Lung (tissue), 11 donors: ENCODE measurements at regions not wholly inside any gene's neighbourhood (a gene's known extent, or its start where the extent isn't known, plus 50 kb on each side); places are given as distances from the start of the nearest gene placed in this dataset.

Experiments
- ATAC-seq: fragments of 200-7000 bp; cut with Tn5 transposase; one replicate; pipeline ENCODE4 v1.9.1; 2020; ENCODE audit warnings: moderate number of reproducible peaks; ENCODE audit not compliant: insufficient read depth, low FRiP score
- DNase-seq, 3 donors: peaks; one replicate each; pipeline ENCODE4 v3.0.0-alpha.2; 2013 to 2017
- H3K27ac ChIP-seq, 2 donors: one replicate each; pipeline ENCODE4 v1.5.1; 2013; ENCODE audit warnings: mild to moderate bottlenecking in 2 of 2, moderate library complexity in 2 of 2, control low read depth in 1 of 2, inconsistent platforms in 1 of 2, low read depth in 1 of 2, low read length in 1 of 2
- H3K27me3 ChIP-seq, 3 donors: one replicate each; pipeline ENCODE4 v1.5.1; 2013; ENCODE audit warnings: low read length in 2 of 3; ENCODE audit not compliant: control insufficient read depth in 3 of 3, insufficient read depth in 3 of 3
- H3K36me3 ChIP-seq, 4 donors: one replicate each; pipeline ENCODE4 v1.5.1; 2013; ENCODE audit warnings: low read length in 4 of 4, mild to moderate bottlenecking in 1 of 4, moderate library complexity in 1 of 4; ENCODE audit not compliant: control insufficient read depth in 4 of 4, insufficient read depth in 4 of 4
- H3K4me1 ChIP-seq, 5 donors: one replicate each; pipeline ENCODE4 v1.5.1; 2013; ENCODE audit warnings: low read length in 5 of 5, mild to moderate bottlenecking in 2 of 5, moderate library complexity in 1 of 5; ENCODE audit not compliant: control insufficient read depth in 5 of 5, insufficient read depth in 5 of 5
- H3K4me3 ChIP-seq: one replicate; pipeline ENCODE4 v1.5.1; 2013; ENCODE audit warnings: mild to moderate bottlenecking, control low read depth, moderate library complexity
- H3K9ac ChIP-seq, 2 donors: one replicate each; pipeline ENCODE4 v1.5.1; 2013; ENCODE audit warnings: low read length in 2 of 2, control low read depth in 1 of 2; ENCODE audit not compliant: insufficient read depth in 1 of 2
- H3K9me3 ChIP-seq, 4 donors: one replicate each; pipeline ENCODE4 v1.5.1; 2013; ENCODE audit warnings: low read length in 3 of 4, mild to moderate bottlenecking in 1 of 4, moderate library complexity in 1 of 4; ENCODE audit not compliant: control insufficient read depth in 4 of 4, insufficient read depth in 3 of 4
- WGBS, 2 donors: extraction: QIAGEN DNeasy Blood & Tissue Kit; methylation state at CpG; one replicate each; pipeline ENCODE4 v1.1.7; 2013; 5-methylcytosine and 5-hydroxymethylcytosine counted together
- TF ChIP-seq, protein P1 (sequence below): IDR thresholded peaks from 2 replicates; pipeline ENCODE4 v1.5.1; 2012; ENCODE audit warnings: mild to moderate bottlenecking; ENCODE audit errors: control extremely low read depth, extremely low read depth
- donor health status: control.
- donor health status: control.
- donor health status: Bipolar disorder and iron deficiency.
- donor health status: healthy.
- donor health status: DM: yes; HTN: yes; CAD: no.

DNA sequence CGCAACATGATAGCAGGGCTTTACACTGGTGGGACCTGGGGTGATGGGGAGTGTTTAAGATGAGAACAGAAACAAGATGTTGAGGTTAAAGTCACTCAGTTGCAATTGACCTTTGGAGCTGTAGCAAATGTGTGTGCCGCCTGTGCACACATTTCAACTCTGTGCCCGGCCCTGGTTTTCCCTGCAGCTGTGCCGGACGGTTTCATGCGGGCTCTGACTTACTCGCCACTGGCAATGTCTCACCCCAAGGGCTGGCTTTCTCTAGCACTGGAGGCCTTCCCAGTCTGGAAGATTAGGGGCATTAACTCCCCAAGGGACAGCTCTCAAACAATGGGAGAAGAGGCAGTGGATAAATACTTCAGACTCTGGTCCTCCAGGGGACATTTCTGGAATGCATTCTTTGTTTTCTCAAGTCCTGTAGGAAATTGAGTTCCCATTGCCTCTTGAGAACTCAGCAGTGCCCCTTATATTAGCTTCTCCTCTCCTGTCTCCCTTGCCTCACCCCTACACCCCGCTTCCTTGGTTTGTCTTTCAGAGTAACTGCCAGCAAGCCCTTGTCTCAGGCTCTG, 152.5 kb downstream of the EDEM1 start:
- Histone ChIP-seq H3K9me3 (peaks cover 0 to 1% (median 0%) of the 10 kb centered on the region in 4 donors), H3K4me3 (no peak overlapping the region), H3K27me3 (no peaks in the 10 kb centered on the region), H3K36me3 (no peaks in the 10 kb centered on the region), H3K4me1 (peaks cover 0 to 4% (median 0%) of the 10 kb centered on the region in 5 donors), H3K27ac (no peak overlapping the region), H3K9ac (no peak overlapping the region)
- 90 to 96% methylated on average over 8 of the region's 8 CpGs for WGBS, 2 donors
- DNase-seq (no peak), ATAC-seq (no peak)
- TF ChIP-seq, protein P1, sequence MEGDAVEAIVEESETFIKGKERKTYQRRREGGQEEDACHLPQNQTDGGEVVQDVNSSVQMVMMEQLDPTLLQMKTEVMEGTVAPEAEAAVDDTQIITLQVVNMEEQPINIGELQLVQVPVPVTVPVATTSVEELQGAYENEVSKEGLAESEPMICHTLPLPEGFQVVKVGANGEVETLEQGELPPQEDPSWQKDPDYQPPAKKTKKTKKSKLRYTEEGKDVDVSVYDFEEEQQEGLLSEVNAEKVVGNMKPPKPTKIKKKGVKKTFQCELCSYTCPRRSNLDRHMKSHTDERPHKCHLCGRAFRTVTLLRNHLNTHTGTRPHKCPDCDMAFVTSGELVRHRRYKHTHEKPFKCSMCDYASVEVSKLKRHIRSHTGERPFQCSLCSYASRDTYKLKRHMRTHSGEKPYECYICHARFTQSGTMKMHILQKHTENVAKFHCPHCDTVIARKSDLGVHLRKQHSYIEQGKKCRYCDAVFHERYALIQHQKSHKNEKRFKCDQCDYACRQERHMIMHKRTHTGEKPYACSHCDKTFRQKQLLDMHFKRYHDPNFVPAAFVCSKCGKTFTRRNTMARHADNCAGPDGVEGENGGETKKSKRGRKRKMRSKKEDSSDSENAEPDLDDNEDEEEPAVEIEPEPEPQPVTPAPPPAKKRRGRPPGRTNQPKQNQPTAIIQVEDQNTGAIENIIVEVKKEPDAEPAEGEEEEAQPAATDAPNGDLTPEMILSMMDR = no peak

DNA sequence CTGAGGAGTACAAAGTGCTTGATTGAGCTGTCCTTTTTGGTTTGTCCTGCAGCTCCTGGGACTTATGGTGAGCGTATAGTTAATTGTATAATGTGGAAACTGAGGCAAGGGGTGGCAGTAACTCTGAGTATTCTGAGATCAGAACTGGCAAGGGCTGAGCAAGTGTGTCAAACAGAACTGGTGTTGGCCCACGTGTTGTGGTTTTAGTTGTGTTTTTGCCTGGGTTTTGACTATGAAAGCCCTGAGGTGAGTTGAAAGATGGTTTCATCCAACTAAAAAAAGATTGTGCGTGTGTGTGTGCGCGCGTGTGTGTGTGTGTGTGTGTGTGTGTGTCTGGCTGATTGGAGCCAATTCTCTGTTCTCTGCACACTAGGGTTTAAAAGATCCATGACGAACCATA, 154.1 kb downstream of the EDEM1 start:
- Histone ChIP-seq H3K4me1 (peaks cover 0 to 4% (median 0%) of the 10 kb centered on the region in 5 donors), H3K27ac (no peak overlapping the region), H3K9ac (no peak overlapping the region), H3K4me3 (no peak overlapping the region), H3K9me3 (peaks cover 0 to 1% (median 0%) of the 10 kb centered on the region in 4 donors), H3K36me3 (no peaks in the 10 kb centered on the region), H3K27me3 (no peaks in the 10 kb centered on the region)
- 67 to 91% methylated on average over 7 of the region's 7 CpGs for WGBS, 2 donors
- TF ChIP-seq, protein P1 = no peak
- ATAC-seq = no peak
- no peak for DNase-seq

DNA sequence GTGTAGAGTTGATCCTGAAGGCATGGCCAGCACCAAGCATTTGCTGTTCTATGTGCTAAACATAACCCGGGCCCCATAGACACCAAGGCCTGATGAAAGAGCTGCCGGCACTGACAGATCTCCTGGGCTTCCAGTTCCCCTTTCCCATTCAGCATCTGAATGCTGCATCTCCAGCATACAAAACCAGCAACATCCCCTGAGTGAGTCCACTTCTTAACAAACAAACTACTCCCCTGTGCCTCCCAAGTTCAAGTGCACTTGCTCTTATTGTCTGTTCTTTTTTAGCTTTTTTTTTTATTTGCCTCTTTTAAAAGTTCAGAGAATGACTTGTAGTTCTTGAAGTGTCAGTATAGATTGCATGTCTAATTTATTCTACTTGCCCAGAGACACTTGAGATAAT, 156.0 kb downstream of the EDEM1 start:
- WGBS, 2 donors = 40 to 42% methylated on average over 2 of the region's 2 CpGs

More for the DNA sequence above, 156.0 kb downstream of the EDEM1 start:
- H3K27me3 ChIP-seq = no peaks in the 10 kb centered on the region
- H3K36me3 ChIP-seq = no peaks in the 10 kb centered on the region
- ATAC-seq (no peak), DNase-seq (no peak)
- TF ChIP-seq, protein P1 = no peak
- no peak overlapping the region for H3K4me3 ChIP-seq
- peaks cover 0 to 4% (median 0%) of the 10 kb centered on the region in 5 donors for H3K4me1 ChIP-seq
- no peaks in the 10 kb centered on the region for H3K9me3 ChIP-seq
- no peak overlapping the region for H3K9ac ChIP-seq
- no peak overlapping the region for H3K27ac ChIP-seq
